Activated T-helper 1 cell treated with anti-CD3 and anti-CD28 coated beads, Interleukin-2, amount 50 U/mL, for 16 hours (primary cell): ENCODE measurements at regions not wholly inside any gene's neighbourhood (a gene's known extent, or its start where the extent isn't known, plus 50 kb on each side); places are given as distances from the start of the nearest gene placed in this dataset.
"Not testable (repeated sequence)": the region's sequence is repeated elsewhere in the genome, so short reads cannot be mapped to it uniquely, and the experiment has no call there.

ENCODE experiments used
- DNase-seq, 2 donors: peaks; one replicate each; pipeline ENCODE4 v3.0.0-alpha.2; 2020; ENCODE audit warnings: low read depth in 1 of 2, low spot score in 1 of 2

DNA sequence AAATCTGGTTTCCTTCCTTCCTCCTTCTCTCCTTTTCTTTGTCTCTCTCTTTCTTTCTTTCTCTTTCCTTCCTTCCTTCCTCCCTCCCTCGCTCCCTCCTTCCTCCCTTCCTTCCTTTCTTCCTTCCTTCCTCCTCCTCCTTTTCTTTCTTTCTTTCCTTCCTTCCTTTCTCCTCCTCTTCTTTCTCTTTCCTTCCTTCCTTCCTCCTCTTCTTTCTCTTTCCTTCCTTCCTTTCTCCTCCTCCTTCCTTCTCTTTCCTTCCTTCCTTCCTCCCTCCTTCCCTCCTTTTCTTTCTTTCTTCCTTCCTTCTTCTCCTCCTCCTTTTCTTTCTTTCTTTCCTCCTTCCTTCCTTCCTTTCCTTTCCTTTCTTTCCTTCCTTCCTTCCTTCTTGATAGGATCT, 61.2 kb downstream of the VIP start:
- no peak for DNase-seq

GRCh38 chr6:152815230-152815872, 64.8 kb downstream of the VIP start:
- DNase-seq = no peak

GRCh38 chr6:152816055-152816454, 65.5 kb downstream of the VIP start:
- no peak for DNase-seq

GRCh38 chr6:152821525-152821924, 70.9 kb downstream of the VIP start:
- DNase-seq = no peak

- no peak for DNase-seq
Observed at GRCh38 chr6:152824666-152825065, 74.1 kb downstream of the VIP start.

GRCh38 chr6:152828431-152828830, 77.8 kb downstream of the VIP start:
- no peak for DNase-seq

DNA sequence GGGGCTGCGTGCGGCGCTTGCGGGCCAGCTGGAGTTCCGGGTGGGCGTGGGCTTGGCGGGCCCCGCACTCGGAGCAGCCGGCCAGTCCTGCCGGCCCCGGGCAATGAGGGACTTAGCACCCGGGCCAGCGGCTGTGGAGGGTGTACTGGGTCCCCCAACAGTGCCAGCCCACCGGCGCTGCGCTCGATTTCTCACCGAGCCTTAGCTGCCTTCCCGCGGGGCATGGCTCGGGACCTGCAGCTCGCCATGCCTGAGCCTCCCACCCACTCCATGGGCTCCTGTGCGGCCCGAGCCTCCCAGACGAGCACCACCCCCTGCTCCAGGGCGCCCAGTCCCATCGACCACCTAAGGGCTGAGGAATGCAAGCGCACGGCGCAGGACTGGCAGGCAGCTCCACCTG, 83.8 kb downstream of the VIP start:
- not testable (repeated sequence) for DNase-seq

- DNase-seq = no peak
Observed at GRCh38 chr6:152836523-152836922, 85.9 kb downstream of the VIP start.

GRCh38 chr6:152845421-152845820, 94.8 kb downstream of the VIP start:
- DNase-seq = no peak

GRCh38 chr6:152846825-152847224, 96.2 kb downstream of the VIP start:
- no peak for DNase-seq

- no peak for DNase-seq
Observed at GRCh38 chr6:152848919-152849318, 98.3 kb downstream of the VIP start.

DNA sequence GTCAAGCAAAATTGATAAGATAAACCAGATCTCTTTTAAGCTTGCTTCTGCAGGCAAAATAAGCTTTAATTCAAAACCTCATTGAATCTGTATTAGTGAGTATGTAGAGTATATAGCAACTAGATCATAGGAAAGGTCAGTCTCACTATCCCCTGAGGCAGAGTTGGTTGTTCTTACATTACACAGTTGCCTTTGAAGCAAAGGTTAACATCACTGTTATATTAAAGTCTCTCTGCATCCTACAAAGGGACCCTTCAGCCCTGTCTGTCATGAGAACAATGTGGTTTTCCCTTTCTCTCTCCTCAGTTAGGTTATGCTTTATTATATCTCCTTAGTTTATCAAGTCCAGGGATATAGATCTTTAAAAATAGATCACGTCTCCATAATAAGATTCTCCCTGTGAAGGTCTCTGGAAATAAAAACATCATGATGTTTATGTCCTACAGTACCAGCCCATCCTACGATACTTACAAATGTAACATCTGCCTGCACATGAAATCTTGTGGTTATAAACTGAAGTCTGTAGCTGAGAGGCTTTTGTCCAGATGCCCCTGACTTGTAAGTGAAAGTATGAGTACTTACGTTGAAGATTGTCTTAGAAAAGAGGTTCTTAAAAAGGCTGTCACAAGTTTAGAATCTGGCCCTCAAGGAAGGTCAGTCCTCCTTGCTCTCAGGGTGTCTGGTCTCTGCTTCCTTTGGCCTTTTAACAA, 103.6 kb downstream of the VIP start:
- no peak for DNase-seq

GRCh38 chr6:152858141-152858540, 107.5 kb downstream of the VIP start:
- no peak for DNase-seq

DNA sequence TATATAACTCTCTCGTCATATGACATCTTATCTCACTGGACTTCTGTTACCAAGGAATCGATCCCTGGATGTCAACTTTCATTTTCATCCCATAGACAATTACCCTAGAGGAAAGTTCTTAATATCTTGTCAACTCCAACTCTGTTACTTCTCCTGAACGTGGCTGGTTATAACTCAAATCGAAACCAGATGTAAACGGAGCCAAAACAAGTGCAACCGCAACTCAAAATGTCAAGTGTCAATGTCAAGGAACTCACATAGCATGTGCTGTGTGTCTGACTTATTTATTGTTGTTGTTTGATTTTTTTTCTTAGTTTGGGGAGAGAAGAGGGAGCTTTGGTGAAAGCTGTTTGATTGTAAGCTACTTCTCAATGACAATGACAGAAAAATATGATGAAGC, 108.6 kb downstream of the VIP start:
- DNase-seq = no peak

GRCh38 chr6:152863618-152864326, 113.2 kb downstream of the VIP start:
- peak; percentile 11 to 35 for DNase-seq

- no peak for DNase-seq
Observed at GRCh38 chr6:152874267-152874666, 108.6 kb downstream of the FBXO5 start.

- DNase-seq = no peak
Observed at GRCh38 chr6:152874846-152875568, 107.8 kb downstream of the FBXO5 start.

DNA sequence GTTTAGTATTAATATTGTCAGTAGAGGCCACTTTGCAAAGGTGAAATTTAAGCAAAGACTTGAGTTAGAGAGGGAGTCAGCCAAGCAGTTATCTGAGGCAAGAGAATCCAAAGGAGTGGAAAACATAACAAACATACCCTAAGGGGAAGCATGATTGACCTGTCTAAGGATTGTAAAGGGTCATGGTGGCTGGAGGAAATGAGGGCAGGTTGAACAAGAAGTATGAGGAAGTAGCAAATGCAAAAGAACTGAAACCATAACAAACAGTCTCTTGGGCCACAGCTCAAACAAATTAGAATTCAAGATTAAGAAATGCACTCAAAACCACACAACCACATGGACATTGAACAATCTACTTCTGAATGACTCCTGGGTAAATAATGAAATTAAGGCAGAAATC, 103.2 kb downstream of the FBXO5 start:
- no peak for DNase-seq

- no peak for DNase-seq
Observed at GRCh38 chr6:152893187-152893586, 89.7 kb downstream of the FBXO5 start.

- DNase-seq = no peak
Observed at GRCh38 chr6:152896923-152897322, 85.9 kb downstream of the FBXO5 start.

- peak; percentile 30 to 35 for DNase-seq
Observed at GRCh38 chr6:152897807-152898399, 84.9 kb downstream of the FBXO5 start.
